ENCODE measurements at regions not wholly inside any gene's neighbourhood (a gene's known extent, or its start where the extent isn't known, plus 50 kb on each side); places are given as distances from the start of the nearest gene placed in this dataset.
"Not testable (repeated sequence)": the region's sequence is repeated elsewhere in the genome, so short reads cannot be mapped to it uniquely, and the experiment has no call there.

DNA sequence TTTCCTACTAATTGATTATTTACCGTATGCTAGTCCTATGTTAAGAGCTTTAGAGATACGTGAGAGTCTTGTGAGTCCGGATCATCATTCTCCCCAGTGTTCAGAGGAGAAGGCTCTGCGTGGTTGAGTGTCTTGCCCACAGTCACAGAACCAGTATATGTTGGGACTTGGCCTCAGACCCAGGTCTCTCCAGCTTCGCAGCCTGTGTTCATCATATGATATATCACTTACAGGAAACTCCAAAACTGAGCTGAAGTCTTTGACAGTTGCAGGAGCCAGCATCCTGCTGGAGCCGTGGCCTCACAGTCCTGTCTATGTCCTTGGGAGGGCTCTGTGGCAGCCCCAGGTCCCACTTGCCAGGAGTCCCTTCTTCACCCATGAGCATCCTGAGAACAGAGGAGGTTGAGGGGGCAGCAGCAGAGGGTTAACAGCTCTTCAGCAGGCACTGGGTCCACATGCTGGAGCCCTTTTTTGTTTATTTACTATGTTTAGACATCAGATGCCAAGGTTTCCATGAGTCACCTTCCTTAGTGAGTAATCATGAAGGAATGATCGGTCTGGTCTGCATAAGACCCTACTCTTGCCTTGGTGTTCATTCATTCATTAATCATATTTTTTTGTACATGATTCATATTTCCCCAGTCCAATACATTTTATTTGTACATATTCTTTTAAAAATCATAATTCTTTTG is 230.6 kb downstream of the SPATA31A7 start:
- not testable (repeated sequence) for H2AFZ ChIP-seq (ENCODE audit: low read length); H3K23ac ChIP-seq (ENCODE audit: insufficient read length, low read depth, low read length); H3K18ac ChIP-seq (ENCODE audit: insufficient read length, low read depth, low read length); H3K4me1 ChIP-seq (ENCODE audit: insufficient read depth, low read length); H3K56ac ChIP-seq (ENCODE audit: insufficient read length, low read depth, low read length); H3K9me3 Mint-ChIP-seq; H4K20me1 ChIP-seq (ENCODE audit: control insufficient read depth, insufficient read depth, insufficient read length); H2BK12ac ChIP-seq (ENCODE audit: insufficient read length, low read depth, low read length); H2BK5ac ChIP-seq (ENCODE audit: insufficient read length, low read length); H4K91ac ChIP-seq (ENCODE audit: insufficient read length, low read depth, low read length); H3K4me1 Mint-ChIP-seq; H3K4me3 Mint-ChIP-seq; H3K79me2 ChIP-seq (ENCODE audit: insufficient read depth, low read length); H3K27me3 ChIP-seq (ENCODE audit: insufficient read depth, low read length); H3K79me1 ChIP-seq (ENCODE audit: insufficient read depth, low read depth, low read length, poor library complexity, severe bottlenecking); H3K14ac ChIP-seq (ENCODE audit: insufficient read depth, low read length); H3K9me3 ChIP-seq (ENCODE audit: control insufficient read depth, low read depth, low read length); H3K27me3 Mint-ChIP-seq (ENCODE audit: low read depth); H3K4me2 ChIP-seq (ENCODE audit: insufficient read depth, insufficient read length, low read length); H4K8ac ChIP-seq (replicated peaks; ENCODE audit: insufficient read length, low read depth, low read length); H3K23me2 ChIP-seq (ENCODE audit: insufficient read length, low read depth, low read length, poor library complexity, severe bottlenecking); H3K27ac Mint-ChIP-seq; DNase-seq; H2BK20ac ChIP-seq (ENCODE audit: low read depth, low read length, poor library complexity, severe bottlenecking); H3K4ac ChIP-seq (ENCODE audit: low read depth, low read length); H2BK15ac ChIP-seq (ENCODE audit: low read depth, low read length); H3T11ph ChIP-seq (ENCODE audit: low read length); H4K5ac ChIP-seq (ENCODE audit: insufficient read length, low read depth, low read length); H3K36me3 Mint-ChIP-seq (ENCODE audit: insufficient read depth in 1 of 3, low read depth in 3 of 3); H2BK120ac ChIP-seq (ENCODE audit: low read depth, low read length, poor library complexity, severe bottlenecking); H3K27ac ChIP-seq (ENCODE audit: insufficient read length, low read depth, low read length); H2AK5ac ChIP-seq (ENCODE audit: insufficient read length, low read length); H3K9ac ChIP-seq (ENCODE audit: extremely low read depth, insufficient read length, low read length)
- WGBS (ENCODE audit: extremely low coverage, insufficient read length, low lambda C conversion rate): no CpG with 5 or more reads among the region's 7 CpGs

DNA sequence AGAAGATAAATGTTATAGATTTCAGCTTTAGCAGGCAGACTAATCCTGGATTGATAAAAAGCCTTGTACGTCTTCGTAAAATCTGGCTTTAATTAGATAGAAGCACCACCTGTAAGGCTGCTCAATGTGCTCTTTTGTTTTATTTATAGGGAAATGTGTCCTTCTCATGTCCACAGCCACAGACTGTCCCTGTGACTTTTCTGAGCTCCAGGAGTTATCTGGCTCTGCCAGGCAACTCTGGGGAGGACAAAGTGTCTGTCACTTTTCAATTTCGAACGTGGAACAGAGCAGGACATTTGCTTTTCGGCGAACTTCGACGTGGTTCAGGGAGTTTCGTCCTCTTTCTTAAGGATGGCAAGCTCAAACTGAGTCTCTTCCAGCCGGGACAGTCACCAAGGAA is 257.4 kb downstream of the SPATA31A7 start:
- H3K23me2 ChIP-seq (ENCODE audit: insufficient read length, low read depth, low read length, poor library complexity, severe bottlenecking); H3K4me1 ChIP-seq (ENCODE audit: insufficient read depth, low read length); H3K27me3 ChIP-seq (ENCODE audit: insufficient read depth, low read length); H3K79me2 ChIP-seq (ENCODE audit: insufficient read depth, low read length); H3K18ac ChIP-seq (ENCODE audit: insufficient read length, low read depth, low read length); H2BK120ac ChIP-seq (ENCODE audit: low read depth, low read length, poor library complexity, severe bottlenecking); H4K20me1 ChIP-seq (ENCODE audit: control insufficient read depth, insufficient read depth, insufficient read length); H4K8ac ChIP-seq (replicated peaks; ENCODE audit: insufficient read length, low read depth, low read length); H3K23ac ChIP-seq (ENCODE audit: insufficient read length, low read depth, low read length); H3K56ac ChIP-seq (ENCODE audit: insufficient read length, low read depth, low read length); H3K9me3 ChIP-seq (ENCODE audit: control insufficient read depth, low read depth, low read length); H3K27ac Mint-ChIP-seq; H3T11ph ChIP-seq (ENCODE audit: low read length); DNase-seq; H3K4me2 ChIP-seq (ENCODE audit: insufficient read depth, insufficient read length, low read length); H3K9ac ChIP-seq (ENCODE audit: extremely low read depth, insufficient read length, low read length); H3K4ac ChIP-seq (ENCODE audit: low read depth, low read length); H3K36me3 Mint-ChIP-seq (ENCODE audit: insufficient read depth in 1 of 3, low read depth in 3 of 3); H2BK20ac ChIP-seq (ENCODE audit: low read depth, low read length, poor library complexity, severe bottlenecking); H3K79me1 ChIP-seq (ENCODE audit: insufficient read depth, low read depth, low read length, poor library complexity, severe bottlenecking); H3K27me3 Mint-ChIP-seq (ENCODE audit: low read depth); H2BK15ac ChIP-seq (ENCODE audit: low read depth, low read length); H2BK5ac ChIP-seq (ENCODE audit: insufficient read length, low read length); H3K27ac ChIP-seq (ENCODE audit: insufficient read length, low read depth, low read length); H3K4me1 Mint-ChIP-seq; H3K9me3 Mint-ChIP-seq; H2BK12ac ChIP-seq (ENCODE audit: insufficient read length, low read depth, low read length); H4K91ac ChIP-seq (ENCODE audit: insufficient read length, low read depth, low read length); H3K14ac ChIP-seq (ENCODE audit: insufficient read depth, low read length); H4K5ac ChIP-seq (ENCODE audit: insufficient read length, low read depth, low read length); H2AK5ac ChIP-seq (ENCODE audit: insufficient read length, low read length); H2AFZ ChIP-seq (ENCODE audit: low read length); H3K4me3 Mint-ChIP-seq: not testable (repeated sequence)
- no CpG with 5 or more reads among the region's 10 CpGs for WGBS (ENCODE audit: extremely low coverage, insufficient read length, low lambda C conversion rate)

Measured in H9 (cell line).